Panc1 (cell line): ENCODE measurements at regions not wholly inside any gene's neighbourhood (a gene's known extent, or its start where the extent isn't known, plus 50 kb on each side); places are given as distances from the start of the nearest gene placed in this dataset.

Experiments used
- ATAC-seq: fragments of 200-7000 bp; cut with Tn5 transposase; 2 replicates; pipeline ENCODE4 v1.9.1; 2020; ENCODE audit warnings: mild to moderate bottlenecking, moderate library complexity
- BruUV-seq: library from RNA; stranded (reverse); fragments of 400-500 nt; replicated peaks from 2 replicates; lab custom pipeline; 2021; lab: Mats Ljungman, UMichigan
- CTCF ChIA-PET: fragments of 300-600 bp; sonication (Branson Sonifier 250); formaldehyde crosslinking; loops from one replicate; lab custom pipeline; 2022; ENCODE audit warnings: antibody characterized with exemption; lab: Charles Lee
- POLR2A ChIA-PET: fragments of 300-600 bp; sonication (Branson Sonifier 250); formaldehyde crosslinking; loops from one replicate; lab custom pipeline; 2022; ENCODE audit warnings: antibody characterized with exemption; lab: Charles Lee
- DNase-seq: peaks from one replicate; pipeline ENCODE4 v3.0.0-alpha.2; 2010; ENCODE audit warnings: low read depth, low spot score
- H3K27ac ChIP-seq: 2 replicates; pipeline ENCODE4 v1.5.1; 2011; ENCODE audit warnings: mild to moderate bottlenecking, low read length, inconsistent platforms
- H3K27me3 ChIP-seq: fragments of 200-500 bp; sonication (Bioruptor generic); 2 replicates; pipeline ENCODE4 v1.6.0; 2014; ENCODE audit warnings: low read length, inconsistent platforms; ENCODE audit not compliant: control insufficient read depth, insufficient read depth
- H3K36me3 ChIP-seq: fragments of 200-500 bp; sonication (Bioruptor generic); 2 replicates; pipeline ENCODE4 v1.5.1; 2014; ENCODE audit warnings: inconsistent platforms, mild to moderate bottlenecking, low read length, moderate library complexity; ENCODE audit not compliant: control insufficient read depth, insufficient read depth
- H3K4me1 ChIP-seq: 2 replicates; pipeline ENCODE4 v1.5.1; 2011; ENCODE audit warnings: inconsistent platforms, mild to moderate bottlenecking, low read length, moderate library complexity; ENCODE audit not compliant: control insufficient read depth, insufficient read depth
- H3K4me3 ChIP-seq, 2 experiments: 2 replicates each; pipeline ENCODE4 v1.5.1; 2011 to 2012; ENCODE audit warnings: low read depth in 2 of 2, low read length in 2 of 2, mild to moderate bottlenecking in 2 of 2, inconsistent platforms in 1 of 2, moderate library complexity in 1 of 2
- H3K9me3 ChIP-seq: fragments of 200-500 bp; sonication (Bioruptor generic); 2 replicates; pipeline ENCODE4 v1.5.1; 2014; ENCODE audit warnings: low read depth, mild to moderate bottlenecking, inconsistent platforms, low read length, moderate library complexity; ENCODE audit not compliant: control insufficient read depth, insufficient read depth
- POLR2AphosphoS5 ChIP-seq: IDR thresholded peaks from 2 replicates; pipeline ENCODE4 v1.6.1; 2012; ENCODE audit warnings: mild to moderate bottlenecking, low read depth, low read length, moderate library complexity
- SIN3A ChIP-seq: IDR thresholded peaks from 2 replicates; pipeline ENCODE4 v1.6.1; 2012; ENCODE audit warnings: low read depth, mild to moderate bottlenecking, low read length, moderate library complexity, borderline replicate concordance; ENCODE audit not compliant: insufficient read depth
- TCF7L2 ChIP-seq: IDR thresholded peaks from 2 replicates; pipeline ENCODE4 v1.6.1; 2011; ENCODE audit warnings: mild to moderate bottlenecking, low read depth, low read length, inconsistent platforms
- in situ Hi-C: cut with HindIII; loops from 2 replicates; pipeline ENCODE4 v1.10.0; 2016; ENCODE audit warnings: low sequenced_read_pairs, low pct_unique_long_range_greater_than_20kb
- intact Hi-C: fragments of 100-400 bp; cut with micrococcal nuclease; formaldehyde crosslinking; loops from one replicate; pipeline ENCODE4 v1.10.0; 2022; ENCODE audit not compliant: unreplicated experiment
- TF ChIP-seq, protein P1 (sequence below), 2 experiments: IDR thresholded peaks; 2 replicates each; pipeline ENCODE4 v1.6.1; 2011 to 2012; ENCODE audit warnings: low read depth in 2 of 2, control low read depth in 1 of 2, low read length in 1 of 2, mild to moderate bottlenecking in 1 of 2, moderate library complexity in 1 of 2; ENCODE audit not compliant: insufficient read depth in 1 of 2
- TF ChIP-seq, protein P2 (sequence below): fragments of 450-650 bp; IDR thresholded peaks from 2 replicates; pipeline ENCODE4 v1.5.1; 2017; ENCODE audit warnings: mild to moderate bottlenecking

DNA sequence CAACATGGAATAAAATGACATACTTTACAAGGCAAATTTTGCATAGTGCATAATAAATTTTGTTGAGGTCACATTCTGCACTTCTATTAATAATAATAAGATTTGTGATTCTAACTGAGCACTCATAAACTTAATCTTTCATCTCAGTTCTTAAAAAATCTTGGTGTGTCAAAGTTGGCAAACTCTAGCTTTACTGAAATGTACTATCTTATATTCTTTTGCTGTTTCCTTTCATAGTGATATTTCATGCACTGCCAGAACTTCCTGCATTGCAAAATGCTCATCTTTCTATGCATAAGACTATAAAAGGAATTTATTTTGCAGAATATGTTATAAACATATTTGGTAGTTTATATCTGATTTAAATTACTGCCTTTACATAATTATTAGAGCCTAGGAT is 797.6 kb downstream of the ADGRL2 start:
- Histone ChIP-seq H3K27ac (no peak overlapping the region), H3K4me3 (no peak overlapping the region), H3K4me1 (no peaks in the 10 kb centered on the region), H3K9me3 (no peaks in the 10 kb centered on the region; the same call in 1 of the 2 replicates), H3K36me3 (no peaks in the 10 kb centered on the region), H3K27me3 (no peaks in the 10 kb centered on the region)
- ChIA-PET CTCF (no interaction called here), POLR2A (no interaction called here)
- DNase-seq (no peak), ATAC-seq (no peak)
- in situ Hi-C loops = no loop called here
- intact Hi-C loops = no loop called here
- no peak for TF ChIP-seq SIN3A
- TF ChIP-seq POLR2AphosphoS5 = no peak
- BruUV-seq = no TSS peak

DNA sequence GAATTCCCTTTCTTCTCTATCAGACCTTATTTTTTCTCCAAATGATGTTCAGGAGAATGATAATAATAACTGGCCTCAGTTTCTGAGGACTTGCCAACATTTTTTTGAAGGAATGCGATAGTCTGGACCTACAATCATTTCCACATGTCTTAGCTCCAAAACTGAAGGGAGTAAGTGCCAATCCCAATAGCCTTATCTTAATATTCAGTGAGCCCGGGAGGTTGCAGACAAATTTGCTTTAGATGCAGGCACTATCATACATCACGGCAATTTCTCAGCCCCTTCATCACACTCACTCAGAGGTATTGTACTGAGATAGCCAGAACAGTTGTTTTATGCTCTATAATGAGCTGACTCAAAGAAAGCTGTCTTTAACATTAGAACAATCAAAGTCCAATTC is 796.9 kb downstream of the ADGRL2 start:
- H3K4me3 ChIP-seq = no peak overlapping the region
- POLR2A ChIA-PET = no interaction called here
- ATAC-seq (no peak), DNase-seq (no peak)
- H3K36me3 ChIP-seq = no peaks in the 10 kb centered on the region
- intact Hi-C loops (no loop called here), in situ Hi-C loops (no loop called here)
- TF ChIP-seq SIN3A (no peak), TCF7L2 (no peak), POLR2AphosphoS5 (no peak)
- TF ChIP-seq, protein P1, sequence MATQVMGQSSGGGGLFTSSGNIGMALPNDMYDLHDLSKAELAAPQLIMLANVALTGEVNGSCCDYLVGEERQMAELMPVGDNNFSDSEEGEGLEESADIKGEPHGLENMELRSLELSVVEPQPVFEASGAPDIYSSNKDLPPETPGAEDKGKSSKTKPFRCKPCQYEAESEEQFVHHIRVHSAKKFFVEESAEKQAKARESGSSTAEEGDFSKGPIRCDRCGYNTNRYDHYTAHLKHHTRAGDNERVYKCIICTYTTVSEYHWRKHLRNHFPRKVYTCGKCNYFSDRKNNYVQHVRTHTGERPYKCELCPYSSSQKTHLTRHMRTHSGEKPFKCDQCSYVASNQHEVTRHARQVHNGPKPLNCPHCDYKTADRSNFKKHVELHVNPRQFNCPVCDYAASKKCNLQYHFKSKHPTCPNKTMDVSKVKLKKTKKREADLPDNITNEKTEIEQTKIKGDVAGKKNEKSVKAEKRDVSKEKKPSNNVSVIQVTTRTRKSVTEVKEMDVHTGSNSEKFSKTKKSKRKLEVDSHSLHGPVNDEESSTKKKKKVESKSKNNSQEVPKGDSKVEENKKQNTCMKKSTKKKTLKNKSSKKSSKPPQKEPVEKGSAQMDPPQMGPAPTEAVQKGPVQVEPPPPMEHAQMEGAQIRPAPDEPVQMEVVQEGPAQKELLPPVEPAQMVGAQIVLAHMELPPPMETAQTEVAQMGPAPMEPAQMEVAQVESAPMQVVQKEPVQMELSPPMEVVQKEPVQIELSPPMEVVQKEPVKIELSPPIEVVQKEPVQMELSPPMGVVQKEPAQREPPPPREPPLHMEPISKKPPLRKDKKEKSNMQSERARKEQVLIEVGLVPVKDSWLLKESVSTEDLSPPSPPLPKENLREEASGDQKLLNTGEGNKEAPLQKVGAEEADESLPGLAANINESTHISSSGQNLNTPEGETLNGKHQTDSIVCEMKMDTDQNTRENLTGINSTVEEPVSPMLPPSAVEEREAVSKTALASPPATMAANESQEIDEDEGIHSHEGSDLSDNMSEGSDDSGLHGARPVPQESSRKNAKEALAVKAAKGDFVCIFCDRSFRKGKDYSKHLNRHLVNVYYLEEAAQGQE (IDR thresholded peaks at IDR 0.05; ENCODE audit: insufficient read depth in 1 of 2, low read depth in 2 of 2, low read length in 1 of 2) = no peak
- no peaks in the 10 kb centered on the region for H3K27me3 ChIP-seq
- no peaks in the 10 kb centered on the region for H3K4me1 ChIP-seq
- CTCF ChIA-PET = no interaction called here
- no peaks in the 10 kb centered on the region; the same call in 1 of the 2 replicates for H3K9me3 ChIP-seq
- H3K27ac ChIP-seq = no peak overlapping the region
- no TSS peak for BruUV-seq

DNA sequence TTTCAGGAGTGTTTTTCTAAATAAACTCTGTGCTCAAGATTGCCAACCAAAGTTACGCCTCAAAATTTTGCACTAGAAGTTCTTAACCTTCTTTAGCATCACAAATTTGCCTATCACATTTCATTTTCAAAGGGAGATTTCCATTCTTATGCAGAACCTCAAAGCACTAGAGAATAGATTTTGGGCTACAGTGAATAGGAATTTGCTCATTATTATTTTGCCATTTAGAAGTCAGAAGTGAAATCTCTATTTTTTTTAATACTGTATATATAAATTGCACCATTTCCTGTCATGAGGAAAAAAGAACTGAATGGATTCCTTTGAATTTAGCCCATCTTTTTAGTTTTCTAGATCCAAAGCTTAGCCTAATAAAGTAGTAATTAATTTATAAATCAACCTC is 796.4 kb downstream of the ADGRL2 start:
- intact Hi-C loops = no loop called here
- in situ Hi-C loops = no loop called here
- Histone ChIP-seq H3K27ac (no peak overlapping the region), H3K4me3 (no peak overlapping the region), H3K36me3 (no peaks in the 10 kb centered on the region), H3K27me3 (no peaks in the 10 kb centered on the region), H3K9me3 (no peaks in the 10 kb centered on the region; the same call in 1 of the 2 replicates), H3K4me1 (no peaks in the 10 kb centered on the region)
- DNase-seq (no peak), ATAC-seq (no peak)
- BruUV-seq = no TSS peak
- ChIA-PET CTCF (no interaction called here), POLR2A (no interaction called here)
- no peak for TF ChIP-seq SIN3A
- TF ChIP-seq, protein P1 (IDR thresholded peaks at IDR 0.05; ENCODE audit: insufficient read depth in 1 of 2, low read depth in 2 of 2, low read length in 1 of 2) = no peak
- TF ChIP-seq TCF7L2 = no peak
- no peak for TF ChIP-seq POLR2AphosphoS5
- TF ChIP-seq, protein P2, sequence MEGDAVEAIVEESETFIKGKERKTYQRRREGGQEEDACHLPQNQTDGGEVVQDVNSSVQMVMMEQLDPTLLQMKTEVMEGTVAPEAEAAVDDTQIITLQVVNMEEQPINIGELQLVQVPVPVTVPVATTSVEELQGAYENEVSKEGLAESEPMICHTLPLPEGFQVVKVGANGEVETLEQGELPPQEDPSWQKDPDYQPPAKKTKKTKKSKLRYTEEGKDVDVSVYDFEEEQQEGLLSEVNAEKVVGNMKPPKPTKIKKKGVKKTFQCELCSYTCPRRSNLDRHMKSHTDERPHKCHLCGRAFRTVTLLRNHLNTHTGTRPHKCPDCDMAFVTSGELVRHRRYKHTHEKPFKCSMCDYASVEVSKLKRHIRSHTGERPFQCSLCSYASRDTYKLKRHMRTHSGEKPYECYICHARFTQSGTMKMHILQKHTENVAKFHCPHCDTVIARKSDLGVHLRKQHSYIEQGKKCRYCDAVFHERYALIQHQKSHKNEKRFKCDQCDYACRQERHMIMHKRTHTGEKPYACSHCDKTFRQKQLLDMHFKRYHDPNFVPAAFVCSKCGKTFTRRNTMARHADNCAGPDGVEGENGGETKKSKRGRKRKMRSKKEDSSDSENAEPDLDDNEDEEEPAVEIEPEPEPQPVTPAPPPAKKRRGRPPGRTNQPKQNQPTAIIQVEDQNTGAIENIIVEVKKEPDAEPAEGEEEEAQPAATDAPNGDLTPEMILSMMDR = no peak
